HepG2 (cell line): ENCODE measurements at regions not wholly inside any gene's neighbourhood (a gene's known extent, or its start where the extent isn't known, plus 50 kb on each side); places are given as distances from the start of the nearest gene placed in this dataset.

Experiments
- ATAC-seq: fragments of 200-7000 bp; cut with Tn5 transposase; 3 replicates; pipeline ENCODE4 v1.9.1; 2020; ENCODE audit warnings: mild to moderate bottlenecking, moderate library complexity
- BruUV-seq: library from RNA; stranded (reverse); fragments of 400-500 nt; replicated peaks from 2 replicates; lab custom pipeline; 2021; lab: Mats Ljungman, UMichigan
- CTCF ChIA-PET: fragments of 300-600 bp; formaldehyde crosslinking; extraction: SDS; loops from one replicate; lab custom pipeline; 2021; ENCODE audit warnings: low total read pairs, inconsistent platforms, low intra/inter-chr PET ratio; lab: Yijun Ruan, JAX
- POLR2A ChIA-PET: fragments of 350-600 bp; sonication (Branson Sonifier 250); formaldehyde crosslinking; loops from one replicate; lab custom pipeline; 2020; ENCODE audit warnings: antibody characterized with exemption, inconsistent platforms; lab: Yijun Ruan, JAX
- DNase-seq: peaks from one replicate; pipeline ENCODE4 v3.0.0-alpha.2; 2015; ENCODE audit warnings: low spot score
- FAIRE-seq: peaks from 3 replicates; lab custom pipeline; 2011; peaks lifted over from hg19 to GRCh38; lab: Jason Lieb, UNC
- H2AFZ ChIP-seq: one replicate; pipeline ENCODE4 v1.6.1; 2011; ENCODE audit warnings: low read length, inconsistent platforms
- H3K27ac ChIP-seq: fragments of 300-600 bp; 3 replicates; pipeline ENCODE4 v1.8.0; 2011; ENCODE audit warnings: mixed run types, mild to moderate bottlenecking, mixed read lengths, low read length, inconsistent platforms; ENCODE audit not compliant: insufficient read depth; ENCODE audit errors: extremely low read length
- H3K27me3 ChIP-seq, 2 experiments: fragments of 200-600 bp in 1 of 2; 2 replicates in 1 of 2; 3 replicates in 1 of 2; pipeline versions ENCODE4 v1.6.0 to v1.8.0; 2011; ENCODE audit warnings: low read length in 2 of 2, mild to moderate bottlenecking in 2 of 2, moderate library complexity in 2 of 2, inconsistent platforms in 1 of 2; ENCODE audit not compliant: insufficient read depth in 2 of 2, control insufficient read depth in 1 of 2
- H3K36me3 ChIP-seq, 2 experiments: fragments of 200-600 bp in 1 of 2; replicated peaks in 1 of 2; 2 replicates in 1 of 2; 3 replicates in 1 of 2; pipeline versions ENCODE4 v1.5.1 to v1.8.0; 2011; ENCODE audit warnings: low read length in 2 of 2, inconsistent platforms in 1 of 2; ENCODE audit not compliant: insufficient read depth in 2 of 2, control insufficient read depth in 1 of 2
- H3K4me1 ChIP-seq: 2 replicates; pipeline ENCODE4 v1.5.1; 2012; ENCODE audit warnings: low read length, inconsistent platforms; ENCODE audit not compliant: insufficient read depth
- H3K4me2 ChIP-seq: 2 replicates; pipeline ENCODE4 v1.6.0; 2011; ENCODE audit warnings: low read depth, low read length, inconsistent platforms
- H3K4me3 ChIP-seq, 3 experiments: fragments of 200-600 bp in 1 of 3; sonication (generic), shearing (Covaris generic) in 1 of 3; replicated peaks in 1 of 3; 2 replicates each; pipeline ENCODE4 v1.5.1; 2011 to 2016; ENCODE audit warnings: low read length in 3 of 3, inconsistent platforms in 2 of 3, low read depth in 2 of 3, mild to moderate bottlenecking in 2 of 3, control low read depth in 1 of 3, mixed read lengths in 1 of 3; ENCODE audit not compliant: insufficient read depth in 1 of 3
- H3K79me2 ChIP-seq: one replicate; pipeline ENCODE4 v1.6.1; 2011; ENCODE audit warnings: low read length, inconsistent platforms; ENCODE audit not compliant: insufficient read depth
- H3K9ac ChIP-seq: 2 replicates; pipeline ENCODE4 v1.6.0; 2011; ENCODE audit warnings: mild to moderate bottlenecking, low read depth, low read length, inconsistent platforms; ENCODE audit not compliant: insufficient read depth
- H3K9me3 ChIP-seq: 2 replicates; pipeline ENCODE4 v1.5.1; 2012; ENCODE audit warnings: mild to moderate bottlenecking, low read length
- H4K20me1 ChIP-seq: 2 replicates; pipeline ENCODE4 v1.6.0; 2011; ENCODE audit warnings: inconsistent platforms, mild to moderate bottlenecking, low read length, moderate library complexity; ENCODE audit not compliant: insufficient read depth
- KAT7 ChIP-seq: IDR thresholded peaks from 2 replicates; pipeline ENCODE4 v1.6.1; 2018; ENCODE audit warnings: borderline replicate concordance, missing compliant biosample characterization
- NFE2 ChIP-seq: sonication (generic); formaldehyde crosslinking; IDR thresholded peaks from 2 replicates; pipeline ENCODE4 v1.4.0; 2020; ENCODE audit warnings: missing genetic modification reagents
- WGBS: methylation state at CpG from one replicate; pipeline ENCODE4 v1.1.6; 2017; ENCODE audit warnings: low lambda C conversion rate; 5-methylcytosine and 5-hydroxymethylcytosine counted together
- in situ Hi-C: cut with HindIII; loops from 2 replicates; pipeline ENCODE4 v1.10.0; 2017; ENCODE audit warnings: low pct_unique_long_range_greater_than_20kb; ENCODE audit not compliant: extremely low pct_ligation_motif_present
- intact Hi-C: fragments of 100-400 bp; cut with micrococcal nuclease; formaldehyde crosslinking; loops from one replicate; pipeline ENCODE4 v1.10.0; 2022; ENCODE audit not compliant: unreplicated experiment
- TF ChIP-seq, protein P1 (sequence below): sonication (generic); formaldehyde crosslinking; IDR thresholded peaks from 2 replicates; pipeline ENCODE4 v1.4.0; 2020; ENCODE audit warnings: mild to moderate bottlenecking, missing genetic modification reagents
- TF ChIP-seq, protein P2 (sequence below): sonication (generic); formaldehyde crosslinking; IDR thresholded peaks from 2 replicates; pipeline ENCODE4 v1.4.0; 2020; ENCODE audit warnings: mild to moderate bottlenecking, missing genetic modification reagents, borderline replicate concordance
- TF ChIP-seq, protein P3 (sequence below), 2 experiments: sonication (generic) in 1 of 2; formaldehyde crosslinking in 1 of 2; IDR thresholded peaks; 2 replicates each; pipeline versions ENCODE4 v1.4.0 to v1.6.1; 2016 to 2020; ENCODE audit warnings: borderline replicate concordance in 1 of 2, low read depth in 1 of 2, mild to moderate bottlenecking in 1 of 2, missing genetic modification reagents in 1 of 2

DNA sequence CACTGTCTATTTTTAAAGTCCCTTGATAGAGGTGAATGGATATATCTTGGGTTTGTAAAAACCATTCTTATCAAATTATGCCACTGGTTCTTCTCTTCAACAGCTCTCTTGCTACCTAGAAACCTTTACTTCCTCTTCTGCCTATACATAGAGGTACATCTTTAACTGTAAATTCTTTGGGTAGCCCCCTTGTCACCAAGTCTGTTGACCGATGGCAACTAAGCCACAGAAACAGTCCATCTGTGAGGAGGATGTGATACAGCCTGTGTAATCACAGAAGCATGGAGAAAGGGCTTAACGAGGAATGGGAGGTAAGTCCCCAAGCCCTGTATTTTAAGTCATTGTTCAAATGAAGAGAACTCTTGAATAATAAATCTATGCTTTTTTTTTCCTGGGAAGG, 246.5 kb upstream of the MDFIC2 start:
- no peaks in the 10 kb centered on the region for H3K27me3 ChIP-seq
- ATAC-seq (no peak), FAIRE-seq (no peak)
- no peaks in the 10 kb centered on the region for H3K9me3 ChIP-seq
- no peaks in the 10 kb centered on the region for H3K79me2 ChIP-seq
- 0% methylated on average over 2 of the region's 2 CpGs for WGBS
- in situ Hi-C loops: no loop called here
- POLR2A ChIA-PET: no interaction called here
- H4K20me1 ChIP-seq: no peaks in the 10 kb centered on the region
- no peak for TF ChIP-seq KAT7 (CRISPR knock-in tag)
- TF ChIP-seq, protein P1, sequence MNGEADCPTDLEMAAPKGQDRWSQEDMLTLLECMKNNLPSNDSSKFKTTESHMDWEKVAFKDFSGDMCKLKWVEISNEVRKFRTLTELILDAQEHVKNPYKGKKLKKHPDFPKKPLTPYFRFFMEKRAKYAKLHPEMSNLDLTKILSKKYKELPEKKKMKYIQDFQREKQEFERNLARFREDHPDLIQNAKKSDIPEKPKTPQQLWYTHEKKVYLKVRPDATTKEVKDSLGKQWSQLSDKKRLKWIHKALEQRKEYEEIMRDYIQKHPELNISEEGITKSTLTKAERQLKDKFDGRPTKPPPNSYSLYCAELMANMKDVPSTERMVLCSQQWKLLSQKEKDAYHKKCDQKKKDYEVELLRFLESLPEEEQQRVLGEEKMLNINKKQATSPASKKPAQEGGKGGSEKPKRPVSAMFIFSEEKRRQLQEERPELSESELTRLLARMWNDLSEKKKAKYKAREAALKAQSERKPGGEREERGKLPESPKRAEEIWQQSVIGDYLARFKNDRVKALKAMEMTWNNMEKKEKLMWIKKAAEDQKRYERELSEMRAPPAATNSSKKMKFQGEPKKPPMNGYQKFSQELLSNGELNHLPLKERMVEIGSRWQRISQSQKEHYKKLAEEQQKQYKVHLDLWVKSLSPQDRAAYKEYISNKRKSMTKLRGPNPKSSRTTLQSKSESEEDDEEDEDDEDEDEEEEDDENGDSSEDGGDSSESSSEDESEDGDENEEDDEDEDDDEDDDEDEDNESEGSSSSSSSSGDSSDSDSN (CRISPR knock-in tag): no peak
- TF ChIP-seq, all 625 proteins: peak for 0
- CTCF ChIA-PET: no interaction called here
- no peaks in the 10 kb centered on the region for H3K4me1 ChIP-seq
- no peak overlapping the region for H2AFZ ChIP-seq
- no peak overlapping the region for H3K9ac ChIP-seq
- intact Hi-C loops: no loop called here
- H3K36me3 ChIP-seq: no peaks in the 10 kb centered on the region
- no peak overlapping the region for H3K4me3 ChIP-seq
- H3K27ac ChIP-seq: no peak overlapping the region
- DNase-seq: no peak
- H3K4me2 ChIP-seq: no peak overlapping the region
- no TSS peak for BruUV-seq

DNA sequence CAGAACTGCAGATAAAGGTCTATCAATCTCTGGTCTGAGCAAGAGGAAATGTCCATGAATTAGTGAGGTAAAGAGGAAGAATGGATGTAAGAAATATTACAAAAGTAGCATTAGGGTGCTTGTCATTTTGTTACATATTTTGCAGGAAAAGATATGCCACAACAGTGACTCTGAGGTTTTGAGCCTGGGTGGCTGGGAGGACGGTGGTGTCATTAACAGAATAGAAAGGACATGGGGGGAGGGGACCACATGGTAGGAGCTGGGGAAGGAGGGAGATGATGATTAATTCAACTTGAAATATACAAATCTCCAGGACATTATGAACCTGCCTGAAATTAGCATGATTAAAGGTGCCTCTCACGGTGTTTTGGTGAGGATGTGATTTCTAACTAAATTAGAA, 245.5 kb upstream of the MDFIC2 start:
- no peak for DNase-seq
- POLR2A ChIA-PET: no interaction called here
- TF ChIP-seq NFE2 (CRISPR knock-in tag): no peak
- TF ChIP-seq, protein P2, sequence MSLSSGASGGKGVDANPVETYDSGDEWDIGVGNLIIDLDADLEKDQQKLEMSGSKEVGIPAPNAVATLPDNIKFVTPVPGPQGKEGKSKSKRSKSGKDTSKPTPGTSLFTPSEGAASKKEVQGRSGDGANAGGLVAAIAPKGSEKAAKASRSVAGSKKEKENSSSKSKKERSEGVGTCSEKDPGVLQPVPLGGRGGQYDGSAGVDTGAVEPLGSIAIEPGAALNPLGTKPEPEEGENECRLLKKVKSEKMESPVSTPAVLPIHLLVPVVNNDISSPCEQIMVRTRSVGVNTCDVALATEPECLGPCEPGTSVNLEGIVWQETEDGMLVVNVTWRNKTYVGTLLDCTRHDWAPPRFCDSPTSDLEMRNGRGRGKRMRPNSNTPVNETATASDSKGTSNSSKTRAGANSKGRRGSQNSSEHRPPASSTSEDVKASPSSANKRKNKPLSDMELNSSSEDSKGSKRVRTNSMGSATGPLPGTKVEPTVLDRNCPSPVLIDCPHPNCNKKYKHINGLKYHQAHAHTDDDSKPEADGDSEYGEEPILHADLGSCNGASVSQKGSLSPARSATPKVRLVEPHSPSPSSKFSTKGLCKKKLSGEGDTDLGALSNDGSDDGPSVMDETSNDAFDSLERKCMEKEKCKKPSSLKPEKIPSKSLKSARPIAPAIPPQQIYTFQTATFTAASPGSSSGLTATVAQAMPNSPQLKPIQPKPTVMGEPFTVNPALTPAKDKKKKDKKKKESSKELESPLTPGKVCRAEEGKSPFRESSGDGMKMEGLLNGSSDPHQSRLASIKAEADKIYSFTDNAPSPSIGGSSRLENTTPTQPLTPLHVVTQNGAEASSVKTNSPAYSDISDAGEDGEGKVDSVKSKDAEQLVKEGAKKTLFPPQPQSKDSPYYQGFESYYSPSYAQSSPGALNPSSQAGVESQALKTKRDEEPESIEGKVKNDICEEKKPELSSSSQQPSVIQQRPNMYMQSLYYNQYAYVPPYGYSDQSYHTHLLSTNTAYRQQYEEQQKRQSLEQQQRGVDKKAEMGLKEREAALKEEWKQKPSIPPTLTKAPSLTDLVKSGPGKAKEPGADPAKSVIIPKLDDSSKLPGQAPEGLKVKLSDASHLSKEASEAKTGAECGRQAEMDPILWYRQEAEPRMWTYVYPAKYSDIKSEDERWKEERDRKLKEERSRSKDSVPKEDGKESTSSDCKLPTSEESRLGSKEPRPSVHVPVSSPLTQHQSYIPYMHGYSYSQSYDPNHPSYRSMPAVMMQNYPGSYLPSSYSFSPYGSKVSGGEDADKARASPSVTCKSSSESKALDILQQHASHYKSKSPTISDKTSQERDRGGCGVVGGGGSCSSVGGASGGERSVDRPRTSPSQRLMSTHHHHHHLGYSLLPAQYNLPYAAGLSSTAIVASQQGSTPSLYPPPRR: no peak
- TF ChIP-seq, protein P3, sequence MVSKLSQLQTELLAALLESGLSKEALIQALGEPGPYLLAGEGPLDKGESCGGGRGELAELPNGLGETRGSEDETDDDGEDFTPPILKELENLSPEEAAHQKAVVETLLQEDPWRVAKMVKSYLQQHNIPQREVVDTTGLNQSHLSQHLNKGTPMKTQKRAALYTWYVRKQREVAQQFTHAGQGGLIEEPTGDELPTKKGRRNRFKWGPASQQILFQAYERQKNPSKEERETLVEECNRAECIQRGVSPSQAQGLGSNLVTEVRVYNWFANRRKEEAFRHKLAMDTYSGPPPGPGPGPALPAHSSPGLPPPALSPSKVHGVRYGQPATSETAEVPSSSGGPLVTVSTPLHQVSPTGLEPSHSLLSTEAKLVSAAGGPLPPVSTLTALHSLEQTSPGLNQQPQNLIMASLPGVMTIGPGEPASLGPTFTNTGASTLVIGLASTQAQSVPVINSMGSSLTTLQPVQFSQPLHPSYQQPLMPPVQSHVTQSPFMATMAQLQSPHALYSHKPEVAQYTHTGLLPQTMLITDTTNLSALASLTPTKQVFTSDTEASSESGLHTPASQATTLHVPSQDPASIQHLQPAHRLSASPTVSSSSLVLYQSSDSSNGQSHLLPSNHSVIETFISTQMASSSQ (IDR thresholded peaks at IDR 0.05; ENCODE audit: low read depth): no peak
- TF ChIP-seq, protein P3 (CRISPR knock-in tag; IDR thresholded peaks at IDR 0.05; ENCODE audit: borderline replicate concordance): no peak

More for the DNA sequence above, 245.5 kb upstream of the MDFIC2 start:
- H3K79me2 ChIP-seq: no peaks in the 10 kb centered on the region
- H3K9ac ChIP-seq: no peak overlapping the region
- in situ Hi-C loops (no loop called here), intact Hi-C loops (no loop called here)
- no TSS peak for BruUV-seq
- H3K4me1 ChIP-seq: no peaks in the 10 kb centered on the region
- 3% methylated on average over 2 of the region's 2 CpGs for WGBS
- no peak overlapping the region for H3K4me3 ChIP-seq
- H2AFZ ChIP-seq: no peak overlapping the region
- no peaks in the 10 kb centered on the region for H3K36me3 ChIP-seq
- ATAC-seq (no peak), FAIRE-seq (no peak)
- CTCF ChIA-PET: no interaction called here
- H3K27ac ChIP-seq: no peak overlapping the region
- H3K27me3 ChIP-seq: no peaks in the 10 kb centered on the region
- H3K9me3 ChIP-seq: no peaks in the 10 kb centered on the region
- no peak overlapping the region for H3K4me2 ChIP-seq
- no peaks in the 10 kb centered on the region for H4K20me1 ChIP-seq
